D341Med (cell line): ENCODE measurements at regions not wholly inside any gene's neighbourhood (a gene's known extent, or its start where the extent isn't known, plus 50 kb on each side); places are given as distances from the start of the nearest gene placed in this dataset.

ENCODE experiments used
- DNase-seq: peaks from one replicate; pipeline ENCODE4 v3.0.0; 2012; ENCODE audit warnings: low spot score

DNA sequence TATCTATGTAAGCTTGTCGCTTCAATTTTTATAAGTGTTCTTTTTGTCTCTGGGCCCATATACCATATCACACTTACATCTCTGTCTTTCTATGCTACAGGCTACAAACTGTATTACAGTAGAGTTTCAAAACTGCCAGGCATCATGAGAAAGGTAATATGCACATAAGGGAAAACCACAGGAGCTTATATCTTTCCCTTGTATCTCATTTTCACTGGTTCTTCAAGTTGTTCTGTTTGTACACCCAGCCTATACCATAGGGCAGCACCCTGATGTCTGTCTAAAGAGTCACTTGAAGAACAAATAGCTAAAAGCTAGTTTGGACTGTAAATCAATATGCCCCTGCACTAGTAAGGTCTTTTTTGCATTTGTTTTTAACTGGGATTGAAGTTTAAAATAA is 366.7 kb downstream of the FIGN start:
- DNase-seq: no peak

DNA sequence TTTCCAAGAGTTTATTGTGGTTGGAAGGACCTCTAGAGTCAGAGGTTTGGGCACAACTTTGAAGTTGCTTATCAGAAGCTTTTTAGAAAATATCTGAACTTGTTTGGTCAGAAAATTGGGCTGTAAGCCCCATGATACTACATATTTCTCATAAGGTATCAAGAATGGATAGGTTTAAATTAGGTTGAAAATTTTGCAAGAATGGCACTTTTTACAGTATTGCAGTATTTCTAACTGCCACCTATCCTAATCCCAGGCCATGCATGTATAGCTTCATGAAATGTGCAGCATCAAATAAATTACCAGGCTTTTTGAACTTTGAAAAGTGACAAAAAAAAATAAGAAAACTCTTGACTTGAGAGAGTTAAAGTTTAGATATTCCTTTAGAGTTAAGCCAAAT is 367.2 kb downstream of the FIGN start:
- no peak for DNase-seq

DNA sequence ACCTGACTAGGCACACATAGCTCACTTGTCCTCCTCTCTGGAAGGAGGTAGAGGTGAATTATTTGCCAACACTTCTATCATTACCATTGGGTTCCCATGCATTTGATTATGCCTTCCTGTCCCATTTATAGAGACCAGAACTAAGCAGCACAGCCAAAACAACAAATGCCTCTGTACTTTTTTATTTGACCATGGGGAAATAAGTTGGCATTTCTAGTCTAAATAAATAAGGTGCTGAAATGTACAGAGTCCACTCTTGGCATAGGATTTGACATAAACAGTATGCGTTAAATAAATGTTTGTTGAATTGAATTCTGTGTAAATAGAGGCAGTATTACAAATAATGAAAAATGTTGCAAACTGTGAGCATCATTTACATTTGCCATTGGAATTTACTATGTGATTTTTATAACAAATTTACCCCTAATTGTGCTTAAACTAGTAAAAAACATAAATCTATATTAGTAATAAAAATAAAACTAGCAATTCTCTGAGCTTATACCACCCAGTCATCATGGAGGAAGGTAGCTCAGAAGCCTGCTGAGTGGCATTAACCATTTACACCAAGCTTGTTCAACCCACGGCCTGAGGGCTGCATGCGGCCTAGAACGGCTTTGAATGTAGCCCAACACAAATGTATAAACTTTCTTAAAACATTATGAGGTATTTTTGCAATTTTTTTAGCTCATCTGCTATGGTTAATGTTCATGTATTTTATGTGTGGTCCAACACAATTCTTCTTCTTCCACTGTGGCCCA is 367.8 kb downstream of the FIGN start:
- DNase-seq: no peak

DNA sequence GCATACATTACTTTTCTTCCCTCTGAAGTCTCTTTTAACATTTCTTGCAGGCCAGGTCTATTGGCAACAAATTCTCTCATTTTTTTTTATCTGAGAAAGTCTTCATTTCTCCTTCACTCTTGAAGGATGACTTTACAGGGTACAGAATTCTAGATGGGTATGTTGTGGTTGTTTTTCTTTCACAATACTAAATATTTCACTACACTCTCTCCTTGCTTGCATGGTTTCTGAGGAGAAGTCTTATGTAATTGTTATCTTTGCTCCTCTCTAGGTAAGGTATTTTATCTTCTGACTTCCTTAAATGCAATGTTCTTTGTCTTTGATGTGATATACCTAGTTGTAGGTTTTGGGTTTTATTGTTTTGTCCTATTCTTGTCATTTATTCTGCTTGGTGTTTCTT is 371.1 kb downstream of the FIGN start:
- no peak for DNase-seq

DNA sequence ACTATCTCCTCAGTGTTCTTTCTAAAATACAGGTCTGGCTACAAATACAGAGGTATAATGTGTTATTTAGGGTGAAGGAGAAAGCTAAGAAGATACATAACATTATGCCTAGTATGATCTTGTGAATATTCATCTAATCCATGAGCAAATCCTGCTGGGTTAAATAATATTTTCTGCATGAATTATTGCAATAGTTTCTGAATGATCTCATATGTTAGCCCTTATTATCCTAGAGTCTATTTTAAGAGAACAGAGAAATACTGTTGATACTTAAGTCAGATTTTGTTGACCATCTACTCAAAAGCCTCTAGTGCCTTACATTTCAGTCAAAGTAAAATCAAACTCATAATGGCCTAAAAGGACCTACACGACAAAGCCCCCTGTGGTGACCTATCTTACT is 382.3 kb downstream of the FIGN start:
- DNase-seq: no peak

DNA sequence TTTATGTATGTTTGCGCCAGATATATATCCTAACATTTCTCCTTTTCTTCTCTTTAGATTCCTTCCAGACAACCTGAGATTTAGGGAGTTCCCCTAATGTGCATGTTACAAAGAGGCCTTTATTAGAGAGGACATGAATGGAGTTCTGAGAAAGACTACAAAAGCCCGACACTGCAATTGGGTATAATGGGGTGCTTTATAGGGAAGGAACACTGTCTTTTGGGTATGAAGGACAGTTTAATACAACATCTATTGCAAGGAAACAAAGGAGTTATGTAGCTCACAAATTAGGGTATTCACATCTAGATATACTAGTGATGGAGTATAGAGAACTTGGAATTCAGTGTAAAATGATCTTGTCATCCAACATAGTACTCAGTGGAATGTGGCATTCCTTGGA is 383.8 kb downstream of the FIGN start:
- DNase-seq: no peak

DNA sequence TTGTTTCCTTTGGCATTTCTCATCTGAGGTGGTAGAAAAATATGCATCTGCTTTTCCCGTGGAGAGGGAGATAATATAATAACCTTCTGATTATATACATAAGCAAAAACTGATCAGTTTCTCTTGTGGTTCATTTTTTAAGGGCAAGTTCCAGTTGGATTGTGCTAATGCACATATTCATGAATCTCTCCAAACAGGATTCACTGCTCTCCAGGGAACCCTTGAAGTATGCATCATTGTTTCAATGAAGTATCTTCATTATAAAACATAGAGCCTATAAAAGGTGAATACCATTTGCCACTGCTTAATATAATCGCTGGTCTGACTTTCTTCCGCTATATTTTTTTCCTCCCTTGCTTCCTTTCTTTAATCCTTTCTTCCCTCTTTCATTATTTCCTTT is 384.7 kb downstream of the FIGN start:
- DNase-seq: no peak

DNA sequence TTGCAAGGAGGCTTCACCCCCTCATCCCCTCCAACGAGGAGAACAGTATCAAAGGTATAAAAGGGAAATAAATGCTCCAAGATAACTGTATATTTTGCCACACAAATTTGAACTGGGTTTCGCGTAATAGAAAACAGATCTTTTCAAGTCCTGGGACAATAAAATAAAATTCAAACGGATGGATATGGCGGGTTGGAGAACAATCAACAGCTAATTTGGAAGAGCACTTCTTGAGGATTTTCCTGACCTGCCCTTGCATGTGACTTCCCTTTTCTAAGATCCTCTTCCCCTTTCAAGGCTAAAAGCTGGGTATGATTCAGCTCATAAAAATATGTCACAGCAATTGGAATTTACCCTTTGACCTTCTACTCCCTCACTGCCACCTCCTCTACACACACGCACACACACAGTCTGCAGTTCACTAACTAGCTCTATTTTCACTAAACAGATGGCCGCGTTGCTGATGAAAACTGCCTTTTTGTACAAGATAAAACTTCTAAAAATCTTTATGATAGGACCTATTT is 386.9 kb downstream of the FIGN start:
- DNase-seq: no peak

DNA sequence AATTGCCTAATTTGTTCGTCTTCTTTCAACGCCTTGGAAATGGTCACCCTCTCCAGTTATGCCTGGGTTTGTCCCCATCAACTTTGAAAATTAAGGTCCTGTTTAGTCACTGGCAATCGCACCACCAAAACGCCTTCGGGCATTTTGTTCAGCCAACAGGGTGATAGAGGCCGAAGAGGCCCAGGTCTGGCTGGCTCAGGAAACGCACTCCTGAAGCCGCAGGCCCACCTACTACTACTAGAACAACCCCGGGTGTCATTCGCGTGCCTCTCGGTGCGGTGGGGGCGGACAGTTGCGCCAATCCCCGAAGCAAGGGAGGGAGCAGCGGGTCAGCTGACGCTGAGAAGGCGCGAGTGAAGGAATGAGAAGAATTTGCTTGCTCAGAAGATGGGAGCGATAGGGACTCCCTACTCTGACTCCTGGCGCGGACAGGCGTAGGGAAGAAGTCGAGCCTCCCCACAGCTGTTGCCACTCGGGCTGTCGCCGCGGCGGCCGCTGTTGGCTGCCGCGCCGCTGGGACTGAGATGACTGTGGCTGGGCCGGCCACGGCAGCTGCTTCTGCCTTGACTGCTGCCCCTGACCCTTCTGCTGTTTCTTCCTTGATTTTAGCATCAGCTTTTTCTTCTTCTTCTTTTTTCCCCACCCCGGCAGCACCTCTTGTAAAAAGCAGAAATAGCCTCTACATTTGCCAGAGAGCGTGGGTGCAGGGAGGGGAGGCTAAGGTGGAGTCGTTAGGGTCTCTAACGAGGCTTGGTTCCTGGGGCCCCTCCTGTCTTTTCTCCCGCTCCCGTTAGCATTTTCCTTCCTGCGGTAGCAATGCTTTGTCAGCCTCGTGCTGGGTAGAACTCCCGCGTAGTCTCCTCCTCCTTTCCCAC is 387.6 kb downstream of the FIGN start:
- DNase-seq: peak; percentile 11

DNA sequence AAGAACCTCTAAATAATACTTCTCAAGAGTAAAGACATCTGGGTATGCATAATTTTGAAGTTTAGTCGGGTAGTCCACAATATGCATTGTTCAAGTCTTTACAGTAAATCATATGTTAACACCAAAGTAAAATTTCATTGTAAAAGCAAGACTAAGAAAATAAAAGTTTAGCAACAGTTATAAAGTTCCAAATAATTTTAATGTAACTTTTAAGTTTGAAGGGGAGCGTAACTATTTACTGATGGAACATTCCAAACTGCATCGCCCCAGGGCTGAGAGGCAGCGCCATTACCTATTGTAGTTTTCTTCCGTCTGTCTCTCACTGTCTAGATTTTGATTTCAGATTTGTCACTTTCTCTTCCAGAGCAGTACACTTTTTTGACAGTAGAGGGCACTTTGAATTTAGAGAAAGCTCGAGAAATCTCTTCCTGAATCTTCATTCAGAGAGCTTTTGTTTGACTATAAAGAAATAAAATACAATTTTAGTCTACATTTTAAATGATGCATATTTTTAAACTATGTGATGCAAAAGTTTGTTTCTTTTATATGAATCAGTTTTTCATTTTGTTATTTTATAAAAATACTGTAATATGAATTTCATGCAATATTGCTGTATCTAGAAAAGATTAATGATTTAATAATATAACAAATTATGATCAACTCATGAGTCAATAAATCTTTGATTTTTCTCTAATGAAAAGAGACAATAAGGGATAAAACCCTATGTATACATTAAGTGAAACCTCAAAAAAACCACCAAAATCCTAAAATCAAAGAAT is 389.8 kb downstream of the FIGN start:
- DNase-seq: peak; percentile 26

DNA sequence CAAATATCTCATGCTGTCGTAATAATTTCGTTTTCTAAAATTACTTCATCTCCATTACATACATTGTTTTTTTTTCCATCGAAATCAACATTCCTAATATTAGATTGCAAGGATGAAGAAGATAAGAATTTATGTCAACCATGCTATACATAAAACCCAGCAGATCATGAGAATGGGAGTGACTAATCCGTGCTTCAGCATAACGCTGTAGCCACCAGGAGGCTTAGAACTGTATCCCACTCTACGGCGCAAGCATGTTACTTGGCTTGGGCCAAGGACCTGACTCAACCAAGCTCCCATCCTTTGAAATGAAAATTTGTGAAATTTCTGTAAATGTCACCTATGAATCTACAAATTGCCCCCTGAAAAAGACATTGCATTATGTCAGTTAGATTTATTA is 392.5 kb downstream of the FIGN start:
- no peak for DNase-seq

DNA sequence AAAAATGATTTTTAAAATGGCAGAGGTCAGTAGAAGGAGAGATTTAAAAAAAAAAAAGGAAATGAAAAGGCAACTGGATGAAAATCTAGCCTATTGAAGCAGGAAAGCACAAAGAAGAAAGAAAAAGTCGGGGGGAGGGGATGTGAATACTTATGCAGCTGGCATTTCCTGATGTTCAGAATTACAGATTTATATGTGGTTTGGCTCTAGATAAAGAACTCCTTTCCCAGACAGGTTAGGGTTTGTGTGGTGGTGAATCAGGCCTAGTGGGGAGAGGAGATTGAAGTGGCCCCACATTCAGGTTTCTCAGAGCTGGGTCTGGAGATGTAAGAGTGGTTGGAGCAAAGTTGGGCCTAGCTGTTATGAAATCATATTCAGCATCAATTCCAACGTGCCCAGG is 394.4 kb downstream of the FIGN start:
- DNase-seq: no peak

DNA sequence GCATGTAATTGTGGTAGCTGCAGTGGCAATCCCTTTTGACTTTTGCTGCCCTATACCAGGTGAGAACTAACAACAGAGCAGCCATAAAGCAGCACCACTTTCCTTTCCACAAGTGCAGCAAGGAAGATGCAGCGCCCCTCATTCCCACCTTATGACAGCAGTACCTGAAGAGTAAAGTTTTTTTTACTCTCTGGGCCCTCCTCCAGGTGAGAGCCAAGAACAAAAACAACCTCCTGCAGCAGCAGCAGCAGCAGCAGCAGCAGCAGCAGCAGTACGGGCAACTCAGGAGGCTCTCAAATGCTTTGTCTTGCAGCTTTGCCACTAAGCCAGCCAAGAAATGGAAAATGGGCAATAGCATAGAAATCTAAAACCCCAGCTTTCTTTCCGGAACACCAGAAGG is 397.5 kb downstream of the FIGN start:
- no peak for DNase-seq

DNA sequence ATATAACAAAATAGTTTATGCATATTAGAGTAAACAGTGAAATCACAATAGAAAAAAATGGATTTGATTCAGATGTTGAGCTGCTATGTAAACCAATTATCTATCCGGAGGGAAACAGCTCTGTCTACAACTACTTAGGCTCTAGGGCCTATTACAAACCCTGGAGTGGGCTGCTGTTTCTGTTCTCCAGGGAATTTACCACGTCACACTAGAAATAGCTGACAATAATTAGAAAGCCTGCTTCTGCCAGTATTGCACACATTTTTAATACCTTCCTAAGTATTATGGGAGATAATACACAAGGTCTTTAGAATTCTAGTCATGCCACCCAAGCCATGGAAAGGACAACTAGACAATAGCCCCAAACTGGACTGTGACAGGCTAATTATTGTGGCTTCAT is 411.1 kb downstream of the FIGN start:
- peak; percentile 48 for DNase-seq

DNA sequence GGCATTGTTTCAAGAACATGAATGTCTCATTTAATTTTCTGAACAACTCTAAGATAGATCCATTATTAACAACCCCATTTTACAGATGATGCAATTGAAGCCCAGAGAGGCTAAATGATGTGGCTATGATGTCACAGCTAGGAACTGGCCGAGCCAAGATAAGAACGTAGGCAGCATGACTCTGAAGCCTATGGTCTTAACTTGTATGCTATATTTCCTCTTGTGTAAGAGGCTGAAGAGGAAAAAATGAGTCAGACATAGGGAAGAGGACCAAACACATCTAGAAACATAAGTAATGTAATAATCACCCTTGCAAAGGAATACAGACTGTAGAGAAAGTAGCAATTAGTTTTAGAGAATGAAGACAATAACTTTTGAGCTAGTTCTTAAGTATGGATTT is 416.8 kb downstream of the FIGN start:
- DNase-seq: no peak

DNA sequence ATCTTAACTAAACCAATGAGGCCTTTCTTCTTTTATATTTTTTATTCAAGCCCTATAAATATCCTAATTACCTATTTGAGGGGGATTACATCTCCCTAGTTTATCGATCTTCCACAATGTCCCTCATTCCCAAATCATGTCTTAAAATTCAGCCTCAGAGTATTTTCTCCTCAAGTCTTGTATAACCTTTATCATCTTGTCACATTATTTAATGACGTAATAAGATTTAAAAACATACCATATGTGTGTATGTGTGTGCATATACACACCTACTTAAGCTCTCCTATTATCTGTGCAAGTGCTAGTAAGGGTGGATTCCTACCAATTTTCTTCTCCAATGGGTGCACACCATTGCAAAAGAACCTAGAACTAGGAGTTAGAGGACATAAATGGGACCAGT is 421.1 kb downstream of the FIGN start:
- no peak for DNase-seq

DNA sequence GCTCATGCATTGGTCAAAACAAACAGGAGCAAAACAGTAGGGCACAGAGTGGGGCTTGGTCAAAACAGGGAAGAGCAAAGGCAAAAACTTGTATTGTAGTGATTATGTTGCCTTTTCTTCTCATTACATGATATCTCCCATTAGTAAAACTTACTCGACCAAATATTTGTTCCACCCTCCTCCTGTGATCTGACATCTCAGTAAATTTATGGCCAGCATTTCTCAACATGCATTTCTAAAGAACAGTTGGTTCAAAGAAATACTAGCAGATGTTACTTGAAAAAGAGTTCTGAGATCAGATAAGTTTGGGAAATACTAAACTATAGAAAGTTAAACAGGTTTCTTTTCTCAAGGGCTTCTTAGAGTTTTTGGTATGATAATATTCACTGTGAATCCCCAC is 423.1 kb downstream of the FIGN start:
- DNase-seq: no peak

DNA sequence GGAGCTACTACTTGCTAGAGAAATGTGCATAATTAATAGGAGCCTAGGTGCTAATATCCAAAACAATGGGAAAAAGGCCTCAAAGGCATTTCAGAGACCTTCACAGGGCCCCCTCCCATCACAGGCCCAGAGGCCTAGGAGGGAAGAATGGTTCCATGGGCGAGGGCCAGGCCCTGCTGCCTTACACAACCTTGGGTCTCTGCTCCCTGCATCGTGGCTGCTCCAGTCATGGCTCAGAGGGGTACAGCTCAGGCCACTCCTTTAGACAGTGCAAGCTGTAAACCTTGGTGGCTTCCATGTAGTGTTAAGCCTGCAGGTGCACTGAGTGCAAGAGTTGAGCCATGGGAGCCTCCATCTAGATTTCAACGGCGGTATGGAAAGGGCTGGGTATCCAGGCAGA is 429.2 kb downstream of the FIGN start:
- DNase-seq: no peak

DNA sequence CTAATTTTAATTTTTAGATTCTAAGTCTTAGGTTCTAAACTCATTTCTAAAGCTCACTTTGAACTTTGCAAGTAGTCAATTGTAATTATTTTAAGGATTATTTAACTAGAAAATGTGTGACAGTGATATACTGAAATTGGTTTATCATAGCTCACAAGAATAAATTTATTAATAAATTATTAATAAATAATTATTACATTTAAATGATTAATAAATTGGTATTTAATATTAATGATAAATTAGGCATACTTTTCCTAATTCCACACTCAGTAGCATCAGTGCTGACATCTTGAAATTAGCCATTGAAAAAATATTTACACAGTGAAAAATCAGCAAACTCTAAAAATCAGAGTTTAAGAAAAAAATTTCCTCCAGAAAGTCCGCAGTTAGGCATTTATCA is 433.7 kb downstream of the FIGN start:
- no peak for DNase-seq

DNA sequence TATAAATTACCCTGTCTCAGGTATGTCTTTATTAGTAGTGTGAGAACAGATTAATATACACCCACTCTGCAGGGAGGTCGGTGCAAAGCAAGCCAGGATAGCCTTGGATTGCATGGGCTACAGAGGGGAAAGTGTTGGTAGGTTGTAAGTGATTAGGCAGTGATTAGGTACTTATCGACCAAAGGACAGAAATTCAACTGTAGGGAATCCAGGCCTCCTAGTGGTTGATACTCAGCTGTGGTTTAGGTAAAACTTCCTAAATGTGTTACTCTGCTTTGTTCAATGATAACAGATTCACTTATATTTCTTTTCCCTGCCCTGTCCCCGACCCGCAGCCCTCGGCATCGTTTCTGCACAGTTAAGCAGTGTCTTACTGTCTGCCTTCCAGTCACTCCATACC is 444.0 kb downstream of the FIGN start:
- DNase-seq: no peak

DNA sequence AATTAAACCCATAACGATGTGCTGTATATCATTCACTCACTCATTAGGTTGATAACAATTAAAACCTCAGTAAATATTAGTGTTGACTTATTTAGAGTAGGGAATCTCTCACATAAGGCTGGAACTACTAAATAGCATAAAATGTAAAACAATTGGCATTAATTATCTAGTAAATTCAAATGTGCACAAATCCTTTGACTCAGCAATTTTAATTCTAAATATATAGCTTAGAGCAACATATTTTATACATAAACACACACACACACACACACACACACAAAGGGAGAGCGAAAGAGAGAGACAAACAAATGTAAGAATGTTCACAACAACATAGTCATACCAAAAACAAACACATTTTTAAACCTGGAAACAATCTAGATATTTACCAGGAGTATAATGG is 443.1 kb upstream of the KCNH7 start:
- no peak for DNase-seq

DNA sequence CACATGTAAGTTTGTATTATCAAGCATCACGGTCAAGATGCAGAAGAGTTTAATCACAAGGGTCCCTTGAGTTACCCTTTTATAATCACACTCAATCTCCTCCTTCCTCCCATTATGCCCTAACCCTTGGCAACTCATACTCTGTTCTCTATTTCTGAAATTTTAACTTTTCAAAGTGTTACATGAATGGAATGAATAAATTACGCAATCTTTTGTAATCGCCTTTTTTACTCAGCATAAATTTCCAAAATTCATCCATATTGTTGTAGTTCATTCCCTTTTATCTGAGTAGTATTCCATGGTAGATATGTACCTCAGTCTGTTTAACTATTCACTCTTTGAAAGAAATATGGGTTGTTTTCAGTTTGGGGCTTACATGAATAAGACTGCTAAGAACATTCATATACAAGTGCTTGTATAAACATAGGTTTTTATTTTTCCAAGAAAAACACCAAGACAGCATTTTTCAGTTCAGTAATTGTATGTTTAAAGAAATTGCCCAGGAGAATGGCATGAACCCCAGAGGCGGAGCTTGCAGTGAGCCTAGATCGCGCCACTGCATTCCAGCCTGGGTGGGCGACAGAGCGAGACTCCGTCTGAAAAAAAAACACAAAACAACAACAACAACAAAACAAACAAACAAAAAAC is 430.9 kb upstream of the KCNH7 start:
- DNase-seq: no peak
